ENCODE measurements at regions not wholly inside any gene's neighbourhood (a gene's known extent, or its start where the extent isn't known, plus 50 kb on each side); places are given as distances from the start of the nearest gene placed in this dataset.
A peak's percentile ranks its signal among the peaks of the same experiment; 100 is the strongest.

GRCh38 chr3:102054543-102055080 lies 205.3 kb downstream of the NFKBIZ start:
- peaks cover 0 to 5% (median 0%) of the 10 kb centered on the region in 5 donors for H3K9me3 Mint-ChIP-seq
- peaks cover 0 to 17% (median 3%) of the 10 kb centered on the region in 3 donors for H3K36me3 Mint-ChIP-seq
- H3K4me1 Mint-ChIP-seq, result peaks cover 30 to 35% (median 34%) of the 10 kb centered on the region in 3 donors
- CTCF ChIA-PET, result interaction anchor here (1.2 kb wide), 1 partner anchor 198 kb away, joined by 3 read pairs; no protein-coding TSS in a partner anchor
- H3K27ac ChIP-seq (ENCODE audit: low read depth, low read length), result no peak overlapping the region
- H3K4me1 ChIP-seq (ENCODE audit: insufficient read depth, low read length), result peaks cover 32% of the 10 kb centered on the region
- no peaks in the 10 kb centered on the region for H3K27me3 ChIP-seq (ENCODE audit: insufficient read depth, low read length, poor library complexity, severe bottlenecking)
- POLR2A ChIA-PET, result no interaction called here
- no peak for DNase-seq
- no peaks in the 10 kb centered on the region for H3K9me3 ChIP-seq (ENCODE audit: low read length)
- H3K4me3 ChIP-seq (ENCODE audit: low read length), result no peak overlapping the region
- no peaks in the 10 kb centered on the region for H3K36me3 ChIP-seq (ENCODE audit: insufficient read depth, low read length)
- no peak overlapping the region for H3K27ac Mint-ChIP-seq
- H3K27me3 Mint-ChIP-seq, result no peaks in the 10 kb centered on the region
- H3K4me3 Mint-ChIP-seq, result no peak overlapping the region

- Mint-ChIP-seq H3K36me3 (no peaks in the 10 kb centered on the region), H3K27me3 (peaks cover 0 to 1% of the 10 kb centered on the region in 2 donors), H3K4me1 (peaks cover 37 to 47% (median 40%) of the 10 kb centered on the region in 3 donors), H3K4me3 (peak overlapping the region in 6 of 7 donors; percentile 13 to 60 (median 32)), H3K27ac (peak overlapping the region; percentile 16 to 87 (median 61)), H3K9me3 (no peaks in the 10 kb centered on the region)
- Histone ChIP-seq H3K27ac (ENCODE audit: low read depth, low read length) (no peak overlapping the region), H3K9me3 (ENCODE audit: low read length) (no peaks in the 10 kb centered on the region), H3K4me3 (ENCODE audit: low read length) (peak overlapping the region; percentile 16), H3K4me1 (ENCODE audit: insufficient read depth, low read length) (peaks cover 38% of the 10 kb centered on the region), H3K27me3 (ENCODE audit: insufficient read depth, low read length, poor library complexity, severe bottlenecking) (no peaks in the 10 kb centered on the region), H3K36me3 (ENCODE audit: insufficient read depth, low read length) (no peaks in the 10 kb centered on the region)
- ChIA-PET CTCF (no interaction called here), POLR2A (no interaction called here)
- DNase-seq, result peak in 4 of 5 donors; percentile 12 to 67 (median 58)
Observed at GRCh38 chr3:102057781-102058421, 208.6 kb downstream of the NFKBIZ start.

- peaks cover 0 to 1% of the 10 kb centered on the region in 2 donors for H3K27me3 Mint-ChIP-seq
- peak overlapping the region in 6 of 8 donors; percentile 19 to 78 (median 68) for H3K27ac Mint-ChIP-seq
- no peaks in the 10 kb centered on the region for H3K27me3 ChIP-seq (ENCODE audit: insufficient read depth, low read length, poor library complexity, severe bottlenecking)
- DNase-seq, result no peak
- no peak overlapping the region for H3K27ac ChIP-seq (ENCODE audit: low read depth, low read length)
- POLR2A ChIA-PET, result no interaction called here
- CTCF ChIA-PET, result no interaction called here
- peaks cover 37 to 47% (median 40%) of the 10 kb centered on the region in 3 donors for H3K4me1 Mint-ChIP-seq
- H3K36me3 ChIP-seq (ENCODE audit: insufficient read depth, low read length), result no peaks in the 10 kb centered on the region
- H3K4me1 ChIP-seq (ENCODE audit: insufficient read depth, low read length), result peaks cover 38% of the 10 kb centered on the region
- no peaks in the 10 kb centered on the region for H3K9me3 Mint-ChIP-seq
- no peaks in the 10 kb centered on the region for H3K36me3 Mint-ChIP-seq
- no peak overlapping the region for H3K4me3 ChIP-seq (ENCODE audit: low read length)
- peak overlapping the region in 6 of 7 donors; percentile 20 to 60 (median 37) for H3K4me3 Mint-ChIP-seq
- no peaks in the 10 kb centered on the region for H3K9me3 ChIP-seq (ENCODE audit: low read length)
Observed at GRCh38 chr3:102059145-102059943, 210.0 kb downstream of the NFKBIZ start.

GRCh38 chr3:102060814-102061213 lies 211.5 kb downstream of the NFKBIZ start:
- Histone ChIP-seq H3K4me1 (ENCODE audit: insufficient read depth, low read length) (peaks cover 38% of the 10 kb centered on the region), H3K36me3 (ENCODE audit: insufficient read depth, low read length) (no peaks in the 10 kb centered on the region), H3K27ac (ENCODE audit: low read depth, low read length) (no peak overlapping the region), H3K4me3 (ENCODE audit: low read length) (no peak overlapping the region), H3K9me3 (ENCODE audit: low read length) (no peaks in the 10 kb centered on the region), H3K27me3 (ENCODE audit: insufficient read depth, low read length, poor library complexity, severe bottlenecking) (no peaks in the 10 kb centered on the region)
- Mint-ChIP-seq H3K4me1 (peaks cover 37 to 47% (median 40%) of the 10 kb centered on the region in 3 donors), H3K9me3 (no peaks in the 10 kb centered on the region), H3K36me3 (no peaks in the 10 kb centered on the region), H3K27me3 (peaks cover 0 to 1% of the 10 kb centered on the region in 2 donors), H3K27ac (peak overlapping the region in 1 of 8 donors; percentile 19), H3K4me3 (no peak overlapping the region)
- CTCF ChIA-PET, result interaction anchor here (0.7 to 1.2 kb wide), 2 partner anchors 252 to 712 kb away, joined by 3 read pairs; no protein-coding TSS in a partner anchor
- POLR2A ChIA-PET, result interaction anchor here (0.6 kb wide), 1 partner anchor 231 kb away, joined by 3 read pairs; no protein-coding TSS in a partner anchor
- DNase-seq, result no peak

GRCh38 chr3:102063572-102063971 lies 214.3 kb downstream of the NFKBIZ start:
- ChIA-PET POLR2A (no interaction called here), CTCF (no interaction called here)
- no peaks in the 10 kb centered on the region for H3K9me3 Mint-ChIP-seq
- Histone ChIP-seq H3K27me3 (ENCODE audit: insufficient read depth, low read length, poor library complexity, severe bottlenecking) (no peaks in the 10 kb centered on the region), H3K4me1 (ENCODE audit: insufficient read depth, low read length) (peaks cover 16% of the 10 kb centered on the region), H3K36me3 (ENCODE audit: insufficient read depth, low read length) (no peaks in the 10 kb centered on the region), H3K4me3 (ENCODE audit: low read length) (no peak overlapping the region), H3K27ac (ENCODE audit: low read depth, low read length) (no peak overlapping the region), H3K9me3 (ENCODE audit: low read length) (no peaks in the 10 kb centered on the region)
- no peak overlapping the region for H3K4me3 Mint-ChIP-seq
- no peak for DNase-seq
- peaks cover 17 to 22% (median 18%) of the 10 kb centered on the region in 3 donors for H3K4me1 Mint-ChIP-seq
- H3K27ac Mint-ChIP-seq, result peak overlapping the region in 2 of 8 donors; percentile 3 to 71
- peaks cover 1 to 3% of the 10 kb centered on the region in 2 donors for H3K27me3 Mint-ChIP-seq
- peaks cover 0 to 8% (median 0%) of the 10 kb centered on the region in 3 donors for H3K36me3 Mint-ChIP-seq

- H3K27ac Mint-ChIP-seq, result no peak overlapping the region
- peaks cover 0 to 18% (median 1%) of the 10 kb centered on the region in 3 donors for H3K36me3 Mint-ChIP-seq
- H3K9me3 Mint-ChIP-seq, result peaks cover 0 to 3% (median 0%) of the 10 kb centered on the region in 5 donors
- ChIA-PET CTCF (no interaction called here), POLR2A (no interaction called here)
- H3K4me3 Mint-ChIP-seq, result no peak overlapping the region
- H3K27me3 Mint-ChIP-seq, result peaks cover 1 to 3% of the 10 kb centered on the region in 2 donors
- Histone ChIP-seq H3K9me3 (ENCODE audit: low read length) (no peaks in the 10 kb centered on the region), H3K36me3 (ENCODE audit: insufficient read depth, low read length) (no peaks in the 10 kb centered on the region), H3K27ac (ENCODE audit: low read depth, low read length) (no peak overlapping the region), H3K27me3 (ENCODE audit: insufficient read depth, low read length, poor library complexity, severe bottlenecking) (no peaks in the 10 kb centered on the region), H3K4me3 (ENCODE audit: low read length) (no peak overlapping the region), H3K4me1 (ENCODE audit: insufficient read depth, low read length) (no peaks in the 10 kb centered on the region)
- DNase-seq, result no peak
- no peaks in the 10 kb centered on the region for H3K4me1 Mint-ChIP-seq
Observed at GRCh38 chr3:102066470-102066869, 217.2 kb downstream of the NFKBIZ start.

GRCh38 chr3:102068327-102068726 lies 219.0 kb downstream of the NFKBIZ start:
- peaks cover 0 to 18% (median 1%) of the 10 kb centered on the region in 3 donors for H3K36me3 Mint-ChIP-seq
- no peak overlapping the region for H3K4me3 Mint-ChIP-seq
- DNase-seq, result no peak
- POLR2A ChIA-PET, result no interaction called here
- H3K27ac ChIP-seq (ENCODE audit: low read depth, low read length), result no peak overlapping the region
- H3K27ac Mint-ChIP-seq, result no peak overlapping the region
- no peaks in the 10 kb centered on the region for H3K27me3 ChIP-seq (ENCODE audit: insufficient read depth, low read length, poor library complexity, severe bottlenecking)
- peaks cover 0 to 3% (median 0%) of the 10 kb centered on the region in 5 donors for H3K9me3 Mint-ChIP-seq
- no peak overlapping the region for H3K4me3 ChIP-seq (ENCODE audit: low read length)
- peaks cover 0 to 3% of the 10 kb centered on the region in 2 donors for H3K27me3 Mint-ChIP-seq
- no peaks in the 10 kb centered on the region for H3K4me1 ChIP-seq (ENCODE audit: insufficient read depth, low read length)
- CTCF ChIA-PET, result no interaction called here
- H3K36me3 ChIP-seq (ENCODE audit: insufficient read depth, low read length), result no peaks in the 10 kb centered on the region
- no peaks in the 10 kb centered on the region for H3K9me3 ChIP-seq (ENCODE audit: low read length)
- H3K4me1 Mint-ChIP-seq, result no peaks in the 10 kb centered on the region

GRCh38 chr3:102068736-102069135 lies 219.4 kb downstream of the NFKBIZ start:
- ChIA-PET CTCF (no interaction called here), POLR2A (no interaction called here)
- Histone ChIP-seq H3K4me3 (ENCODE audit: low read length) (no peak overlapping the region), H3K27ac (ENCODE audit: low read depth, low read length) (no peak overlapping the region), H3K27me3 (ENCODE audit: insufficient read depth, low read length, poor library complexity, severe bottlenecking) (no peaks in the 10 kb centered on the region), H3K4me1 (ENCODE audit: insufficient read depth, low read length) (no peaks in the 10 kb centered on the region), H3K36me3 (ENCODE audit: insufficient read depth, low read length) (no peaks in the 10 kb centered on the region), H3K9me3 (ENCODE audit: low read length) (no peaks in the 10 kb centered on the region)
- Mint-ChIP-seq H3K4me3 (no peak overlapping the region), H3K36me3 (peaks cover 0 to 18% (median 1%) of the 10 kb centered on the region in 3 donors), H3K4me1 (no peaks in the 10 kb centered on the region), H3K27ac (no peak overlapping the region), H3K9me3 (peaks cover 0 to 3% (median 0%) of the 10 kb centered on the region in 5 donors), H3K27me3 (peaks cover 0 to 3% of the 10 kb centered on the region in 2 donors)
- DNase-seq, result no peak

Measured in CD8-positive, alpha-beta memory T cell (primary cell).